ENCODE measurements at regions not wholly inside any gene's neighbourhood (a gene's known extent, or its start where the extent isn't known, plus 50 kb on each side); places are given as distances from the start of the nearest gene placed in this dataset.

- TF ChIP-seq SAFB2 (IDR thresholded peaks at IDR 0.05; ENCODE audit: borderline replicate concordance, low read depth, low read length, severe bottlenecking) (no peak), GTF2E2 (tag; IDR thresholded peaks at IDR 0.05) (no peak), EWSR1 (IDR thresholded peaks at IDR 0.05; ENCODE audit: borderline replicate concordance, low read depth, partially characterized antibody) (no peak), HDAC2 (IDR thresholded peaks at IDR 0.05) (no peak), TCF3 (CRISPR knock-in tag; IDR thresholded peaks at IDR 0.05) (no peak)
These were observed 98.1 kb upstream of the CERS6 start (continued) for GRCh38 chr2:168357797-168358472.

- H3K9me3 ChIP-seq (replicated peaks; ENCODE audit: control insufficient read depth, insufficient read depth, low read depth, low read length): no peaks in the 10 kb centered on the region
- no peaks in the 10 kb centered on the region for H3K36me3 ChIP-seq (ENCODE audit: control insufficient read depth, insufficient read depth, low read length)
- H4K20me1 ChIP-seq (replicated peaks; ENCODE audit: control insufficient read depth, insufficient read depth, low read length): no peaks in the 10 kb centered on the region
- no peak overlapping the region for H3K27ac ChIP-seq (ENCODE audit: extremely low read depth, low read depth, low read length)
- BruUV-seq (replicated peaks): no TSS peak
- WGBS (ENCODE audit: insufficient coverage, low coverage, missing lambda C conversion rate): 13% methylated on average over 1 of the region's 1 CpG
- DNase-seq (ENCODE audit: extremely low read depth in 1 of 4, low spot score in 3 of 4): no peak
- ChIA-PET POLR2A (no interaction called here), CTCF (ENCODE audit: low intra/inter-chr PET ratio) (no interaction called here)
- no peak overlapping the region for H3K4me2 ChIP-seq (ENCODE audit: insufficient read depth, low read length)
- H3K9ac ChIP-seq (ENCODE audit: insufficient read depth in 1 of 2, low read depth in 2 of 2, low read length in 2 of 2): no peak overlapping the region
- H3K9me1 ChIP-seq (ENCODE audit: control insufficient read depth, insufficient read depth, low read length): no peaks in the 10 kb centered on the region
- no peak for ATAC-seq
- no peak overlapping the region for H2AFZ ChIP-seq (ENCODE audit: low read depth, low read length)
- in situ Hi-C loops (cut with MboI) (no loop called here), intact Hi-C loops (cut with micrococcal nuclease) (no loop called here)
- H3K4me3 ChIP-seq: no peak overlapping the region
- no peaks in the 10 kb centered on the region for H3K4me1 ChIP-seq (replicated peaks in 1 of 2; ENCODE audit: control insufficient read depth in 2 of 2, insufficient read depth in 2 of 2, low read length in 2 of 2)
- FAIRE-seq: no peak
- no peaks in the 10 kb centered on the region for H3K79me2 ChIP-seq (ENCODE audit: control insufficient read depth, insufficient read depth, low read length)
- H3K27me3 ChIP-seq (ENCODE audit: control insufficient read depth in 2 of 2, insufficient read depth in 2 of 2, low read length in 2 of 2): peaks cover 0 to 6% of the 10 kb centered on the region in 2 experiments; a peak in 1 of 5 replicates
- TF ChIP-seq EP300 (IDR thresholded peaks at IDR 0.05; ENCODE audit: low read length): no peak
- no peak for TF ChIP-seq NCOA6 (IDR thresholded peaks at IDR 0.05)
- TF ChIP-seq ZBTB17 (CRISPR knock-in tag; IDR thresholded peaks at IDR 0.05): no peak
- no peak for TF ChIP-seq LARP7 (IDR thresholded peaks at IDR 0.05)
- no peak for TF ChIP-seq RFX7 (CRISPR knock-in tag; IDR thresholded peaks at IDR 0.05)
- no peak for TF ChIP-seq SP2 (IDR thresholded peaks at IDR 0.05; ENCODE audit: extremely low read depth, low read depth, low read length, poor library complexity, severe bottlenecking)
- TF ChIP-seq HMG20B (CRISPR knock-in tag; IDR thresholded peaks at IDR 0.05): no peak
- peak; percentile 96 for TF ChIP-seq ZBTB40 (IDR thresholded peaks at IDR 0.05)
- peak; percentile 94 for TF ChIP-seq ZBTB40 (CRISPR knock-in tag; IDR thresholded peaks at IDR 0.05)
- TF ChIP-seq SREBF2 (CRISPR knock-in tag; IDR thresholded peaks at IDR 0.05): no peak
These were observed 97.0 kb upstream of the CERS6 start for GRCh38 chr2:168359082-168359481.

Measured in K562 (cell line).